DOHH2 (cell line): ENCODE measurements at regions not wholly inside any gene's neighbourhood (a gene's known extent, or its start where the extent isn't known, plus 50 kb on each side); places are given as distances from the start of the nearest gene placed in this dataset.
"Not testable (repeated sequence)": the region's sequence is repeated elsewhere in the genome, so short reads cannot be mapped to it uniquely, and the experiment has no call there.

Source experiments
- H3F3A ChIP-seq: fragments of 200-600 bp; sonication (generic), shearing (Covaris generic); 2 replicates; pipeline ENCODE4 v1.6.0; 2016; ENCODE audit warnings: antibody characterized with exemption, mild to moderate bottlenecking; ENCODE audit not compliant: control insufficient read depth, insufficient read depth
- H3K27ac ChIP-seq: fragments of 200-600 bp; sonication (generic); 2 replicates; pipeline ENCODE4 v1.5.1; 2014; ENCODE audit warnings: low read depth, mild to moderate bottlenecking, low read length, moderate library complexity
- H3K27me3 ChIP-seq: fragments of 200-600 bp; sonication (generic); 2 replicates; pipeline ENCODE4 v1.6.1; 2014; ENCODE audit warnings: mild to moderate bottlenecking, low read length, mixed read lengths; ENCODE audit not compliant: control insufficient read depth
- H3K36me3 ChIP-seq: fragments of 200-600 bp; sonication (generic); 2 replicates; pipeline ENCODE4 v1.6.1; 2014; ENCODE audit warnings: mild to moderate bottlenecking, low read length, moderate library complexity, mixed read lengths; ENCODE audit not compliant: control insufficient read depth
- H3K4me1 ChIP-seq: fragments of 200-600 bp; sonication (generic); 2 replicates; pipeline ENCODE4 v1.6.1; 2014; ENCODE audit warnings: mild to moderate bottlenecking, low read length, mixed read lengths; ENCODE audit not compliant: control insufficient read depth
- H3K4me2 ChIP-seq: fragments of 200-600 bp; sonication (generic); 2 replicates; pipeline ENCODE4 v1.6.0; 2014; ENCODE audit warnings: mild to moderate bottlenecking, low read length, moderate library complexity
- H3K4me3 ChIP-seq: fragments of 200-600 bp; sonication (generic); 2 replicates; pipeline ENCODE4 v1.5.1; 2014; ENCODE audit warnings: mild to moderate bottlenecking, low read length, mixed read lengths
- H3K79me2 ChIP-seq: fragments of 200-600 bp; sonication (generic); 2 replicates; pipeline ENCODE4 v1.6.1; 2014; ENCODE audit warnings: mild to moderate bottlenecking, low read length, mixed read lengths; ENCODE audit not compliant: control insufficient read depth
- H3K9me2 ChIP-seq: fragments of 200-600 bp; sonication (generic); replicated peaks from 2 replicates; pipeline ENCODE4 v1.6.1; 2014; ENCODE audit warnings: mild to moderate bottlenecking, low read length, mixed read lengths; ENCODE audit not compliant: control insufficient read depth
- H3K9me3 ChIP-seq: fragments of 200-600 bp; sonication (generic); 2 replicates; pipeline ENCODE4 v1.6.1; 2014; ENCODE audit warnings: antibody characterized with exemption, low read length, mixed read lengths; ENCODE audit not compliant: control insufficient read depth, insufficient read depth
- H4K20me1 ChIP-seq: fragments of 200-600 bp; sonication (generic); 2 replicates; pipeline ENCODE4 v1.6.0; 2014; ENCODE audit warnings: low read depth, mild to moderate bottlenecking, antibody characterized with exemption, low read length, moderate library complexity; ENCODE audit not compliant: control insufficient read depth, insufficient read depth
- CTCF ChIP-seq: fragments of 200-600 bp; sonication (generic); IDR thresholded peaks from one replicate; pipeline ENCODE4 v1.5.1; 2014; ENCODE audit warnings: antibody characterized with exemption, mild to moderate bottlenecking, low read depth, low read length; ENCODE audit not compliant: poor library complexity, severe bottlenecking
- EZH2phosphoT487 ChIP-seq: fragments of 200-600 bp; sonication (generic); IDR thresholded peaks from 2 replicates; pipeline ENCODE4 v1.6.1; 2017; ENCODE audit warnings: borderline replicate concordance, mild to moderate bottlenecking, antibody characterized with exemption, low read length, moderate library complexity, mixed read lengths

- H3K79me2 ChIP-seq, result no peaks in the 10 kb centered on the region
- no peak overlapping the region for H3K4me2 ChIP-seq
- no peaks in the 10 kb centered on the region for H3K36me3 ChIP-seq
- no peaks in the 10 kb centered on the region for H3F3A ChIP-seq
- no peak overlapping the region for H3K4me3 ChIP-seq
- no peaks in the 10 kb centered on the region; the same call in 1 of the 2 replicates for H3K9me3 ChIP-seq
- H3K4me1 ChIP-seq, result no peaks in the 10 kb centered on the region
- no peak overlapping the region for H3K27ac ChIP-seq
- no peaks in the 10 kb centered on the region for H3K9me2 ChIP-seq
- TF ChIP-seq CTCF (no peak), EZH2phosphoT487 (no peak)
- H4K20me1 ChIP-seq, result no peaks in the 10 kb centered on the region
- H3K27me3 ChIP-seq, result no peaks in the 10 kb centered on the region; the same call in 1 of the 2 replicates
These were observed 72.6 kb upstream of the PTPN13 start for GRCh38 chr4:86521373-86521969.

- H3K4me2 ChIP-seq, result no peak overlapping the region
- no peaks in the 10 kb centered on the region; the same call in 1 of the 2 replicates for H3K9me3 ChIP-seq
- no peaks in the 10 kb centered on the region for H3K4me1 ChIP-seq
- H3K27me3 ChIP-seq, result no peaks in the 10 kb centered on the region; the same call in 1 of the 2 replicates
- H3F3A ChIP-seq, result no peaks in the 10 kb centered on the region
- TF ChIP-seq EZH2phosphoT487, result no peak
- no peak for TF ChIP-seq CTCF
- H3K4me3 ChIP-seq, result no peak overlapping the region
- H3K36me3 ChIP-seq, result no peaks in the 10 kb centered on the region
- H3K79me2 ChIP-seq, result no peaks in the 10 kb centered on the region
- H4K20me1 ChIP-seq, result no peaks in the 10 kb centered on the region
- no peak overlapping the region for H3K27ac ChIP-seq
- H3K9me2 ChIP-seq, result no peaks in the 10 kb centered on the region
These were observed 71.8 kb upstream of the PTPN13 start for GRCh38 chr4:86522349-86522748.

- Histone ChIP-seq H3K9me3 (no peaks in the 10 kb centered on the region; the same call in 1 of the 2 replicates), H3K4me2 (no peak overlapping the region), H3K27me3 (no peaks in the 10 kb centered on the region; the same call in 1 of the 2 replicates), H3K4me3 (no peak overlapping the region), H3K79me2 (no peaks in the 10 kb centered on the region), H3K4me1 (no peaks in the 10 kb centered on the region), H3F3A (no peaks in the 10 kb centered on the region), H3K27ac (no peak overlapping the region), H4K20me1 (no peaks in the 10 kb centered on the region), H3K9me2 (no peaks in the 10 kb centered on the region), H3K36me3 (no peaks in the 10 kb centered on the region)
- no peak for TF ChIP-seq EZH2phosphoT487
- TF ChIP-seq CTCF, result no peak
These were observed 70.8 kb upstream of the PTPN13 start for GRCh38 chr4:86523333-86523732.

- not testable (repeated sequence) for H3K9me3 ChIP-seq, H3F3A ChIP-seq, H3K79me2 ChIP-seq, H4K20me1 ChIP-seq, H3K4me3 ChIP-seq, H3K4me2 ChIP-seq, H3K36me3 ChIP-seq, H3K4me1 ChIP-seq, H3K27ac ChIP-seq, H3K27me3 ChIP-seq, H3K9me2 ChIP-seq
These were observed 66.4 kb upstream of the PTPN13 start for GRCh38 chr4:86527713-86528112.
